Mesothelial cell of epicardium (in vitro differentiated cells): ENCODE measurements at regions not wholly inside any gene's neighbourhood (a gene's known extent, or its start where the extent isn't known, plus 50 kb on each side); places are given as distances from the start of the nearest gene placed in this dataset.

ENCODE experiments used
- DNase-seq, 2 experiments: peaks; one replicate each; pipeline ENCODE4 v3.0.0; 2021; ENCODE audit warnings: low spot score in 2 of 2; ENCODE audit not compliant: unreplicated experiment in 2 of 2
- H3K27ac Mint-ChIP-seq: 2 replicates; pipeline ENCODE4 v1.8.0; 2021; ENCODE audit warnings: mixed read lengths
- H3K27me3 Mint-ChIP-seq: 2 replicates; pipeline ENCODE4 v1.8.0; 2021; ENCODE audit warnings: low read depth, mixed read lengths
- H3K36me3 Mint-ChIP-seq: 2 replicates; pipeline ENCODE4 v1.8.0; 2021; ENCODE audit warnings: mixed read lengths
- H3K4me1 Mint-ChIP-seq: 2 replicates; pipeline ENCODE4 v1.8.0; 2021; ENCODE audit warnings: mixed read lengths
- H3K4me3 Mint-ChIP-seq: 2 replicates; pipeline ENCODE4 v1.8.0; 2021; ENCODE audit warnings: mild to moderate bottlenecking, moderate library complexity, mixed read lengths
- H3K9me3 Mint-ChIP-seq: 2 replicates; pipeline ENCODE4 v1.8.0; 2021; ENCODE audit warnings: mixed read lengths
- CTCF ChIP-seq: fragments of 200-600 bp; sonication (generic); IDR thresholded peaks from one replicate; pipeline ENCODE4 v1.5.0; 2021; ENCODE audit warnings: antibody characterized with exemption; ENCODE audit not compliant: unreplicated experiment

GRCh38 chr1:60162936-60163335 lies 89.4 kb upstream of the C1orf87 start:
- Mint-ChIP-seq H3K27me3 (peaks cover 12% of the 10 kb centered on the region), H3K9me3 (peaks cover 4% of the 10 kb centered on the region), H3K4me3 (no peak overlapping the region), H3K4me1 (peaks cover 9% of the 10 kb centered on the region), H3K27ac (no peak overlapping the region), H3K36me3 (no peaks in the 10 kb centered on the region)
- no peak for DNase-seq
- TF ChIP-seq CTCF: no peak

GRCh38 chr1:60160141-60160540 lies 86.6 kb upstream of the C1orf87 start:
- Mint-ChIP-seq H3K4me3 (no peak overlapping the region), H3K27ac (no peak overlapping the region), H3K36me3 (no peaks in the 10 kb centered on the region), H3K27me3 (peaks cover 9% of the 10 kb centered on the region), H3K9me3 (peaks cover 4% of the 10 kb centered on the region), H3K4me1 (peaks cover 7% of the 10 kb centered on the region)
- DNase-seq: no peak
- TF ChIP-seq CTCF: no peak

GRCh38 chr1:60156371-60156770 lies 82.8 kb upstream of the C1orf87 start:
- Mint-ChIP-seq H3K4me1 (peaks cover 12% of the 10 kb centered on the region), H3K36me3 (no peaks in the 10 kb centered on the region), H3K27me3 (peaks cover 5% of the 10 kb centered on the region), H3K4me3 (no peak overlapping the region), H3K9me3 (peaks cover 2% of the 10 kb centered on the region), H3K27ac (no peak overlapping the region)
- DNase-seq: no peak
- TF ChIP-seq CTCF: no peak

GRCh38 chr1:60153961-60154360 lies 80.4 kb upstream of the C1orf87 start:
- no peak for TF ChIP-seq CTCF
- DNase-seq: no peak
- Mint-ChIP-seq H3K4me3 (no peak overlapping the region), H3K9me3 (no peaks in the 10 kb centered on the region), H3K27ac (no peak overlapping the region), H3K36me3 (no peaks in the 10 kb centered on the region), H3K4me1 (peaks cover 11% of the 10 kb centered on the region), H3K27me3 (peaks cover 4% of the 10 kb centered on the region)

GRCh38 chr1:60152891-60153290 lies 79.3 kb upstream of the C1orf87 start:
- peaks cover 11% of the 10 kb centered on the region for H3K4me1 Mint-ChIP-seq
- no peak for DNase-seq
- TF ChIP-seq CTCF: no peak
- H3K4me3 Mint-ChIP-seq: no peak overlapping the region
- no peaks in the 10 kb centered on the region for H3K9me3 Mint-ChIP-seq
- H3K27ac Mint-ChIP-seq: no peak overlapping the region
- H3K27me3 Mint-ChIP-seq: peaks cover 10% of the 10 kb centered on the region
- H3K36me3 Mint-ChIP-seq: no peaks in the 10 kb centered on the region

- no peak overlapping the region for H3K27ac Mint-ChIP-seq
- no peak for DNase-seq
- H3K36me3 Mint-ChIP-seq: no peaks in the 10 kb centered on the region
- TF ChIP-seq CTCF: no peak
- peaks cover 18% of the 10 kb centered on the region for H3K27me3 Mint-ChIP-seq
- no peaks in the 10 kb centered on the region for H3K9me3 Mint-ChIP-seq
- H3K4me1 Mint-ChIP-seq: peaks cover 11% of the 10 kb centered on the region
- H3K4me3 Mint-ChIP-seq: no peak overlapping the region
Measured at GRCh38 chr1:60151311-60151710, 77.7 kb upstream of the C1orf87 start.
